ENCODE measurements at regions not wholly inside any gene's neighbourhood (a gene's known extent, or its start where the extent isn't known, plus 50 kb on each side); places are given as distances from the start of the nearest gene placed in this dataset.

GRCh38 chr9:92242260-92243136 lies 51.0 kb downstream of the IARS1 start:
- Histone ChIP-seq H3K27ac (no peak overlapping the region), H3K4me1 (no peaks in the 10 kb centered on the region), H3K9me3 (no peaks in the 10 kb centered on the region), H3K36me3 (peaks cover 90 to 97% of the 10 kb centered on the region in 2 donors), H3K4me3 (no peak overlapping the region), H3K27me3 (no peaks in the 10 kb centered on the region)
- intact Hi-C loops (cut with DNase I): loop anchor here (10.0 kb wide), 1 partner anchor 108 kb away; no protein-coding TSS in a partner anchor
- no peak for TF ChIP-seq CTCF (IDR thresholded peaks at IDR 0.05)
- DNase-seq (ENCODE audit: low spot score in 2 of 2): no peak

GRCh38 chr9:92236915-92237314 lies 56.6 kb downstream of the IARS1 start:
- DNase-seq (ENCODE audit: low spot score in 2 of 2): no peak
- H3K36me3 ChIP-seq: peaks cover 47 to 61% of the 10 kb centered on the region in 2 donors
- H3K27me3 ChIP-seq: no peaks in the 10 kb centered on the region
- H3K27ac ChIP-seq: no peak overlapping the region
- no peak for TF ChIP-seq CTCF (IDR thresholded peaks at IDR 0.05)
- H3K9me3 ChIP-seq: no peaks in the 10 kb centered on the region
- intact Hi-C loops (cut with DNase I): no loop called here
- H3K4me3 ChIP-seq: no peak overlapping the region
- H3K4me1 ChIP-seq: no peaks in the 10 kb centered on the region

GRCh38 chr9:92236465-92236864 lies 57.0 kb downstream of the IARS1 start:
- DNase-seq (ENCODE audit: low spot score in 2 of 2): no peak
- intact Hi-C loops (cut with DNase I): no loop called here

DNA sequence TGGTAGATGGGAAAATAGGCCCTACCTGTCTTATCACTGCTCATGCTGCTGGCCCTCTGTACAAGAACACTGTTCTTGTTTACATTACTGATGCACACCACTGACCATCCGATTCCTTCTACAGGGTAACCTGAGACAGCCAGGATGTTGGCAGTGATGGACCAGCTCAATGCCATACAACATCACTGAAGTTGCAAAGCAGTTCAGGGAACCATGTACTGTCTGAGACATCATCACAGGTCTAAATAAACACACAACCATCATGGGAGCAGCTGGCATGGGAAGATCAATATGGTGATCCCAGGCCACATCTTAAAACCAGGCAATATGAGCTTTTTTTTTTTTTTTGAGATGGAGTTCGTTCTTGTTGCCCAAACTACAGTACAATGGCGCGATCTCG lies 59.0 kb downstream of the IARS1 start:
- no peak for TF ChIP-seq CTCF (IDR thresholded peaks at IDR 0.05)
- H3K4me3 ChIP-seq: no peak overlapping the region
- peaks cover 30 to 38% of the 10 kb centered on the region in 2 donors for H3K36me3 ChIP-seq
- no peaks in the 10 kb centered on the region for H3K9me3 ChIP-seq
- DNase-seq (ENCODE audit: low spot score in 2 of 2): no peak
- H3K27ac ChIP-seq: no peak overlapping the region
- intact Hi-C loops (cut with DNase I): no loop called here
- no peaks in the 10 kb centered on the region for H3K27me3 ChIP-seq
- no peaks in the 10 kb centered on the region for H3K4me1 ChIP-seq

More at GRCh38 chr9:92236465-92236864, 57.0 kb downstream of the IARS1 start:
- TF ChIP-seq CTCF (IDR thresholded peaks at IDR 0.05): no peak
- H3K27ac ChIP-seq: no peak overlapping the region
- H3K4me1 ChIP-seq: no peaks in the 10 kb centered on the region
- H3K9me3 ChIP-seq: no peaks in the 10 kb centered on the region
- H3K36me3 ChIP-seq: peaks cover 43 to 56% of the 10 kb centered on the region in 2 donors
- H3K27me3 ChIP-seq: no peaks in the 10 kb centered on the region
- no peak overlapping the region for H3K4me3 ChIP-seq

- DNase-seq (ENCODE audit: low spot score in 2 of 2): no peak
- H3K27ac ChIP-seq: no peak overlapping the region
- H3K27me3 ChIP-seq: no peaks in the 10 kb centered on the region
- H3K9me3 ChIP-seq: no peaks in the 10 kb centered on the region
- peaks cover 22 to 32% of the 10 kb centered on the region in 2 donors for H3K36me3 ChIP-seq
- no peak for TF ChIP-seq CTCF (IDR thresholded peaks at IDR 0.05)
- intact Hi-C loops (cut with DNase I): no loop called here
- H3K4me1 ChIP-seq: no peaks in the 10 kb centered on the region
- H3K4me3 ChIP-seq: no peak overlapping the region
Measured at GRCh38 chr9:92232190-92232589, 61.3 kb downstream of the IARS1 start.

Measured in ascending aorta (tissue), 2 donors.